Right lobe of liver (tissue), 4 donors: ENCODE measurements at regions not wholly inside any gene's neighbourhood (a gene's known extent, or its start where the extent isn't known, plus 50 kb on each side); places are given as distances from the start of the nearest gene placed in this dataset.
"Not testable (repeated sequence)": the region's sequence is repeated elsewhere in the genome, so short reads cannot be mapped to it uniquely, and the experiment has no call there.

Experiments used
- CTCF ChIP-seq, 4 donors: fragments of 200-600 bp in 3 of 4; fragments of 450-650 bp in 1 of 4; IDR thresholded peaks; one replicate each; pipeline versions ENCODE4 v1.5.1 to v1.8.0; 2016 to 2022; ENCODE audit warnings: antibody characterized with exemption in 4 of 4, mild to moderate bottlenecking in 2 of 4
- POLR2A ChIP-seq: fragments of 450-650 bp; IDR thresholded peaks from one replicate; pipeline ENCODE4 v1.6.1; 2017; ENCODE audit warnings: antibody characterized with exemption, mild to moderate bottlenecking
- donor health status: DM: no; HTN: no; CAD: no.
- donor health status: DM: no; HTN: no; CAD: no.
- donor health status: DM: no; HTN: yes; CAD: no.

DNA sequence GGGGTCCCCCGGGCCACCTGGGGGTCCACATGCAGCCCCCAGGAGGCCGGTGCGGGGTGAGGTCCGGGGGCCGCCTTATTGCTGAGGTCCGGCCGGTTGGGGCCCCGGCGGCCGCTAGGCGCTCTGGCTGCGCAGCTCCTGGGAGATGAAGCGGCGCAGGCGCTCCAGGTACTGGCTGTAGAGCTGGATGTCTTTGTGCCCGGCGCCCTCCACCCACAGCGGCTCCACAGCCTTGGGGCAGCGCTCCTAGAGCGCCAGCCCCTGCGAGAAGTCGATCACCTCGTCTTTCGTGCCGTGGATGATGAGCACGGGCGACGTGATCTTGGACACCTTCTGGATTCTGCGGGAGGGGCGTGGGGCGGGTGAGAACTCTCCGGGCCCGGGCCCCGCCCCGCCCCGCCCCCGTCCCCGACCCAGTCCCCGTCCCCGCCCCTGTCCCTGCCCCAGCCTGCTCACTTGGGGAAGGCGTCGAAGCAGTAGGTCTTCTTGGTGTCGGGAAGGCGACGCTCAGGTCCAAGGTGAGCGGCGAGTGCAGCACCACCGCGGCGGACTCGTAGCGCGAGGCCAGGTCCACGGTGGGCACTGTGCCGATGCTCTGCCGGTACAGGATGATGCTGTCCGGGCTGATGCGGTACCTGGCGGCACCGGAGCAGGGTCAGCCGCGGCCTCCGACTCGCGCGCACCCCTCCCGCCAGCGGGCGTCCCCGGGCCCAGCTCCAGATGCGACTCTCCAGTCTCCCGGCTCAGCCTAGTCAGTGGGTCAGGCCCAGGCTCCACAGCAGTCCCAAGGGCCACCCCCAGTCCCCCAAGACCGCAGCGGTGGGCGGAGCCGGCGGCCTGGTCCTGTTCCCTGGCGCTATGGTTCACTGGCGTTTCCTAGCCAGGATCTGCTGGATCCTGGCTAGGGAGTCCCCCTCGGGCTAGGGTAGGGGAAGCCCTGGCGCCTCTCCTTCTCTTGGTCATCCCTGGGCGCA, 89.4 kb upstream of the GOLGA6L1 start:
- TF ChIP-seq POLR2A; CTCF (IDR thresholded peaks at IDR 0.05): not testable (repeated sequence)
